OCI-LY3 (cell line): ENCODE measurements at regions not wholly inside any gene's neighbourhood (a gene's known extent, or its start where the extent isn't known, plus 50 kb on each side); places are given as distances from the start of the nearest gene placed in this dataset.
"Not testable (repeated sequence)": the region's sequence is repeated elsewhere in the genome, so short reads cannot be mapped to it uniquely, and the experiment has no call there.

Experiments
- H2AFZ ChIP-seq: fragments of 200-600, 300-600 bp; shearing (Covaris generic); 2 replicates; pipeline ENCODE4 v1.6.0; 2014; ENCODE audit warnings: antibody characterized with exemption, low read depth, low read length
- H3K27ac ChIP-seq: fragments of 200-600, 300-600 bp; sonication (generic); 2 replicates; pipeline ENCODE4 v1.5.1; 2014; ENCODE audit warnings: mild to moderate bottlenecking, low read length, moderate library complexity, mixed read lengths
- H3K27me3 ChIP-seq: fragments of 200-600, 300-600 bp; sonication (generic); 2 replicates; pipeline ENCODE4 v1.6.1; 2014; ENCODE audit warnings: low read depth, low read length, mixed read lengths
- H3K36me3 ChIP-seq: fragments of 200-600, 300-600 bp; sonication (generic); replicated peaks from 2 replicates; pipeline ENCODE3; 2014; ENCODE audit warnings: low read depth, low read length, mixed read lengths
- H3K4me1 ChIP-seq: fragments of 300-600, 200-600 bp; sonication (generic); 2 replicates; pipeline ENCODE4 v1.6.1; 2014; ENCODE audit warnings: low read length, mixed read lengths
- H3K4me2 ChIP-seq: fragments of 200-600, 300-600 bp; sonication (generic); 2 replicates; pipeline ENCODE4 v1.6.1; 2014; ENCODE audit warnings: low read length, mixed read lengths
- H3K4me3 ChIP-seq: fragments of 300-600, 200-600 bp; sonication (generic); 2 replicates; pipeline ENCODE4 v1.5.1; 2014; ENCODE audit warnings: antibody characterized with exemption, mild to moderate bottlenecking, low read length, moderate library complexity
- H3K79me2 ChIP-seq: fragments of 300-600, 200-600 bp; shearing (Covaris generic); 2 replicates; pipeline ENCODE4 v1.6.1; 2014; ENCODE audit warnings: mild to moderate bottlenecking, low read length, mixed read lengths
- H3K9ac ChIP-seq: fragments of 300-600, 200-600 bp; shearing (Covaris generic); 2 replicates; pipeline ENCODE4 v1.6.0; 2014; ENCODE audit warnings: mild to moderate bottlenecking, low read length, moderate library complexity
- H3K9me3 ChIP-seq: fragments of 200-600, 300-600 bp; shearing (Covaris generic); 2 replicates; pipeline ENCODE4 v1.6.1; 2014; ENCODE audit warnings: low read length, mixed read lengths; ENCODE audit not compliant: insufficient read depth
- H4K20me1 ChIP-seq: fragments of 200-600, 300-600 bp; sonication (generic); 2 replicates; pipeline ENCODE4 v1.6.1; 2016; ENCODE audit warnings: low read length, mixed read lengths; ENCODE audit not compliant: insufficient read depth
- EZH2phosphoT487 ChIP-seq: fragments of 200-600 bp; shearing (Covaris generic); IDR thresholded peaks from 2 replicates; pipeline ENCODE4 v1.6.1; 2018; ENCODE audit warnings: antibody characterized with exemption, mixed run types, low read depth
- TF ChIP-seq, protein P1 (sequence below): fragments of 200-600, 300-600 bp; sonication (generic); IDR thresholded peaks from 2 replicates; pipeline ENCODE4 v1.5.1; 2014; ENCODE audit warnings: antibody characterized with exemption, low read length, low read depth

DNA sequence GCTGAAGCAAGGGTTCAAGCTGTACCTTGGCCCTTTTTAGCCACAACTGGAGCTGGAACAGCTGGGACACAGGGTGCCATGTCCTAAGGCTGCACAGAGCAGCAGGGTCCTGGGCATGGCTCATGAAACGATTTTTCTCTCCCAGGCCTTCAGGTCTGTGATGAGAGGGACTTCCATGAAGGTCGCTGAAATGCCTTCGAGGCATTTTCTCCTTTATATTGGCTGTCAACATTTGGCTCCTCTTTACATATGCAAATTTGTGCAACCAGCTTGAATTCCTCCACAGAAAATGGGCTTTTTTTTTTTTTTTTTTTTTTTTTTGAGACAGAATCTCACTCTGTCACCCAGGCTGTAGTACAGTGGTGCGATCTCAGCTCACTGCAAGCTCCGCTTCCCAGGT is 430.8 kb downstream of the PCDH11X start:
- H3K27me3 ChIP-seq, result no peaks in the 10 kb centered on the region
- H3K4me2 ChIP-seq, result no peak overlapping the region
- H2AFZ ChIP-seq, result no peak overlapping the region
- no peaks in the 10 kb centered on the region for H4K20me1 ChIP-seq
- no peak overlapping the region for H3K4me3 ChIP-seq
- H3K9me3 ChIP-seq, result no peaks in the 10 kb centered on the region
- no peaks in the 10 kb centered on the region for H3K79me2 ChIP-seq
- H3K4me1 ChIP-seq, result no peaks in the 10 kb centered on the region
- no peak overlapping the region for H3K27ac ChIP-seq
- no peak for TF ChIP-seq EZH2phosphoT487
- TF ChIP-seq, protein P1, sequence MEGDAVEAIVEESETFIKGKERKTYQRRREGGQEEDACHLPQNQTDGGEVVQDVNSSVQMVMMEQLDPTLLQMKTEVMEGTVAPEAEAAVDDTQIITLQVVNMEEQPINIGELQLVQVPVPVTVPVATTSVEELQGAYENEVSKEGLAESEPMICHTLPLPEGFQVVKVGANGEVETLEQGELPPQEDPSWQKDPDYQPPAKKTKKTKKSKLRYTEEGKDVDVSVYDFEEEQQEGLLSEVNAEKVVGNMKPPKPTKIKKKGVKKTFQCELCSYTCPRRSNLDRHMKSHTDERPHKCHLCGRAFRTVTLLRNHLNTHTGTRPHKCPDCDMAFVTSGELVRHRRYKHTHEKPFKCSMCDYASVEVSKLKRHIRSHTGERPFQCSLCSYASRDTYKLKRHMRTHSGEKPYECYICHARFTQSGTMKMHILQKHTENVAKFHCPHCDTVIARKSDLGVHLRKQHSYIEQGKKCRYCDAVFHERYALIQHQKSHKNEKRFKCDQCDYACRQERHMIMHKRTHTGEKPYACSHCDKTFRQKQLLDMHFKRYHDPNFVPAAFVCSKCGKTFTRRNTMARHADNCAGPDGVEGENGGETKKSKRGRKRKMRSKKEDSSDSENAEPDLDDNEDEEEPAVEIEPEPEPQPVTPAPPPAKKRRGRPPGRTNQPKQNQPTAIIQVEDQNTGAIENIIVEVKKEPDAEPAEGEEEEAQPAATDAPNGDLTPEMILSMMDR, result no peak
- no peaks in the 10 kb centered on the region for H3K36me3 ChIP-seq
- no peak overlapping the region for H3K9ac ChIP-seq

DNA sequence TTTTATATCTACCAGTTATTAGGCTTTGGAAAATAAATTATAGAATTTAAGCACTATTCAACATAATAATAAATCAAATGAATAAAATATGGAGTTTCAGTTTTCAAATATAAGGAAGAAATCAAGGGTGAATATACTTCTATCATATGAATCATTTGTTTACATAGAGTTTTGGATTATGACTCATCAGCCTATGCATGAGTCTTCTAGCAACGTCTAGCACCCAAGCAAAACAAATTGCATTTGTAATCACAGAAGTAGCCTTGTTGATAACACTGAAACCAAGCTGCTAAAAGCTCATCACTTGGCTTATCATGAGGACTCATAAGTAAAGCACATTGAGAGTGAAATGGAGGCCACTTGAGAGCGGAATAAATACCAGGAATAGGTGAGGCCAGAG is 434.6 kb downstream of the PCDH11X start:
- no peak overlapping the region for H3K27ac ChIP-seq
- H3K79me2 ChIP-seq, result no peaks in the 10 kb centered on the region
- no peak overlapping the region for H3K4me3 ChIP-seq
- H3K9me3 ChIP-seq, result no peaks in the 10 kb centered on the region
- no peaks in the 10 kb centered on the region for H3K27me3 ChIP-seq
- no peaks in the 10 kb centered on the region for H3K4me1 ChIP-seq
- no peak overlapping the region for H3K9ac ChIP-seq
- no peaks in the 10 kb centered on the region for H3K36me3 ChIP-seq
- no peak overlapping the region for H3K4me2 ChIP-seq
- no peak overlapping the region for H2AFZ ChIP-seq
- TF ChIP-seq, protein P1, result no peak
- no peaks in the 10 kb centered on the region for H4K20me1 ChIP-seq

DNA sequence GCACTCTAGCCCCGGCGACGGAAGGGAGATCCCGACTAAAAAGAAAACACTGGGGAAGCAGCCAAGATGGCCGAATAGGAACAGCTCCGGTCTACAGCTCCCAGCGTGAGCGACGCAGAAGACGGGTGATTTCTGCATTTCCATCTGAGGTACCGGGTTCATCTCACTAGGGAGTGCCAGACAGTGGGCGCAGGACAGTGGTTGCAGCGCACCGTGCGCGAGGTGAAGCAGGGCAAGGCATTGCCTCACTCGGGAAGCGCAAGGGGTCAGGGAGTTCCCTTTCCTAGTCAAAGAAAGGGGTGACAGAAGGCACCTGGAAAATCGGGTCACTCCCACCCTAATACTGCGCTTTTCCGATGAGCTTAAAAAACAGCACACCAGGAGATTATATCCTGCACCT is 435.8 kb downstream of the PCDH11X start:
- not testable (repeated sequence) for H3K36me3 ChIP-seq, H3K79me2 ChIP-seq, H3K9ac ChIP-seq, H2AFZ ChIP-seq, H4K20me1 ChIP-seq, H3K27ac ChIP-seq, H3K4me1 ChIP-seq, H3K4me2 ChIP-seq, H3K9me3 ChIP-seq, H3K27me3 ChIP-seq, H3K4me3 ChIP-seq

DNA sequence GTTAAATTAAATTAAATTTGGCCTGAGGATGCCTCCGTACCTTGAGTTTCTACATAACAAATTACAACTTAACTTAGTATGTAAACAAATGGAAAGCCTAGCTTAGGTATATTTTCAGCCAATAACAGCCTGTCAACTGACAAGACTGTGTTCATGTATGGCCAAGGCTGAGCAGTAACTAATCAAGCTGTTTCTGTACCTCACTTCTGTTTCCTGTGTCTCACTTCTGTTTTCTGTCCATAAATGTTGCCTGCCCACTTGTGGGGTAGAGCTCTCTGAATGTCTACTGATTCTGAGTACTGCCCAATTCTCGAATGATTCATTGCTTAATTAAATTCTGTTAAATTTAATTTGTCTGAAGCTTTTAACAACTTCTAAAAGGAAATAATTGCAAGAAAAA is 445.2 kb downstream of the PCDH11X start:
- TF ChIP-seq, protein P1, result no peak
- TF ChIP-seq EZH2phosphoT487, result no peak
- no peak overlapping the region for H3K9ac ChIP-seq
- H3K4me2 ChIP-seq, result no peak overlapping the region
- no peak overlapping the region for H2AFZ ChIP-seq
- no peak overlapping the region for H3K4me3 ChIP-seq
- no peak overlapping the region for H3K27ac ChIP-seq
- no peaks in the 10 kb centered on the region for H3K9me3 ChIP-seq
- no peaks in the 10 kb centered on the region for H3K36me3 ChIP-seq
- H3K27me3 ChIP-seq, result no peaks in the 10 kb centered on the region
- H4K20me1 ChIP-seq, result no peaks in the 10 kb centered on the region
- H3K79me2 ChIP-seq, result no peaks in the 10 kb centered on the region
- peaks cover 9% of the 10 kb centered on the region for H3K4me1 ChIP-seq

DNA sequence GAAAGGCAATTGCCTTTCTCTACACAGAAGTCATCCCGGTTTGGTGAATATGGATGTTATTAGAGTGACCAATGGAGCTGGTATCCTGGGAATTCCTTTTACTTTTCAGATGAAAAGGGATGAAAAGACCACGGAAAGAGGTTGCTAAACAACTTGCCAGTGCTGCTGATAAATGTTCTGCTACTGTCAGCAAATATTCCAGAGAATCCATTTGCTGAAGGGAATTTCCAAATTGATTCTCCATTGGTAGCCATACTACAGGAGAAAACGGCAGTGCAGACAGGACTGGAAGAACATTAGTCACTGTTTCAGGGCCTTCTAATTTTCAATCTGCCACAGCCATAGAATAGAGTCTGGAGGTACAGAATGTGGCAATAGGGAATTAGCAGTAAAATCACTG is 451.5 kb downstream of the PCDH11X start:
- H3K9me3 ChIP-seq, result no peaks in the 10 kb centered on the region
- no peak overlapping the region for H3K9ac ChIP-seq
- no peak overlapping the region for H3K27ac ChIP-seq
- no peaks in the 10 kb centered on the region for H4K20me1 ChIP-seq
- no peaks in the 10 kb centered on the region for H3K36me3 ChIP-seq
- no peaks in the 10 kb centered on the region for H3K79me2 ChIP-seq
- H3K27me3 ChIP-seq, result no peaks in the 10 kb centered on the region
- no peaks in the 10 kb centered on the region for H3K4me1 ChIP-seq
- H2AFZ ChIP-seq, result peak overlapping the region; percentile 46; the same call in 1 of the 2 replicates
- no peak overlapping the region for H3K4me2 ChIP-seq
- TF ChIP-seq EZH2phosphoT487, result no peak
- TF ChIP-seq, protein P1, result no peak
- no peak overlapping the region for H3K4me3 ChIP-seq
